Panc1 (cell line): ENCODE measurements at regions not wholly inside any gene's neighbourhood (a gene's known extent, or its start where the extent isn't known, plus 50 kb on each side); places are given as distances from the start of the nearest gene placed in this dataset.

Experiments used
- ATAC-seq: fragments of 200-7000 bp; cut with Tn5 transposase; 2 replicates; pipeline ENCODE4 v1.9.1; 2020; ENCODE audit warnings: mild to moderate bottlenecking, moderate library complexity
- BruUV-seq: library from RNA; stranded (reverse); fragments of 400-500 nt; replicated peaks from 2 replicates; lab custom pipeline; 2021; lab: Mats Ljungman, UMichigan
- CTCF ChIA-PET: fragments of 300-600 bp; sonication (Branson Sonifier 250); formaldehyde crosslinking; loops from one replicate; lab custom pipeline; 2022; ENCODE audit warnings: antibody characterized with exemption; lab: Charles Lee
- POLR2A ChIA-PET: fragments of 300-600 bp; sonication (Branson Sonifier 250); formaldehyde crosslinking; loops from one replicate; lab custom pipeline; 2022; ENCODE audit warnings: antibody characterized with exemption; lab: Charles Lee
- DNase-seq: peaks from one replicate; pipeline ENCODE4 v3.0.0-alpha.2; 2010; ENCODE audit warnings: low read depth, low spot score
- H3K27ac ChIP-seq: 2 replicates; pipeline ENCODE4 v1.5.1; 2011; ENCODE audit warnings: mild to moderate bottlenecking, low read length, inconsistent platforms
- H3K27me3 ChIP-seq: fragments of 200-500 bp; sonication (Bioruptor generic); 2 replicates; pipeline ENCODE4 v1.6.0; 2014; ENCODE audit warnings: low read length, inconsistent platforms; ENCODE audit not compliant: control insufficient read depth, insufficient read depth
- H3K36me3 ChIP-seq: fragments of 200-500 bp; sonication (Bioruptor generic); 2 replicates; pipeline ENCODE4 v1.5.1; 2014; ENCODE audit warnings: inconsistent platforms, mild to moderate bottlenecking, low read length, moderate library complexity; ENCODE audit not compliant: control insufficient read depth, insufficient read depth
- H3K4me1 ChIP-seq: 2 replicates; pipeline ENCODE4 v1.5.1; 2011; ENCODE audit warnings: inconsistent platforms, mild to moderate bottlenecking, low read length, moderate library complexity; ENCODE audit not compliant: control insufficient read depth, insufficient read depth
- H3K4me3 ChIP-seq, 2 experiments: 2 replicates each; pipeline ENCODE4 v1.5.1; 2011 to 2012; ENCODE audit warnings: low read depth in 2 of 2, low read length in 2 of 2, mild to moderate bottlenecking in 2 of 2, inconsistent platforms in 1 of 2, moderate library complexity in 1 of 2
- H3K9me3 ChIP-seq: fragments of 200-500 bp; sonication (Bioruptor generic); 2 replicates; pipeline ENCODE4 v1.5.1; 2014; ENCODE audit warnings: low read depth, mild to moderate bottlenecking, inconsistent platforms, low read length, moderate library complexity; ENCODE audit not compliant: control insufficient read depth, insufficient read depth
- CTCF ChIP-seq: fragments of 450-650 bp; IDR thresholded peaks from 2 replicates; pipeline ENCODE4 v1.5.1; 2017; ENCODE audit warnings: mild to moderate bottlenecking
- POLR2AphosphoS5 ChIP-seq: IDR thresholded peaks from 2 replicates; pipeline ENCODE4 v1.6.1; 2012; ENCODE audit warnings: mild to moderate bottlenecking, low read depth, low read length, moderate library complexity
- REST ChIP-seq, 2 experiments: IDR thresholded peaks; 2 replicates each; pipeline ENCODE4 v1.6.1; 2011 to 2012; ENCODE audit warnings: low read depth in 2 of 2, control low read depth in 1 of 2, low read length in 1 of 2, mild to moderate bottlenecking in 1 of 2, moderate library complexity in 1 of 2; ENCODE audit not compliant: insufficient read depth in 1 of 2
- SIN3A ChIP-seq: IDR thresholded peaks from 2 replicates; pipeline ENCODE4 v1.6.1; 2012; ENCODE audit warnings: low read depth, mild to moderate bottlenecking, low read length, moderate library complexity, borderline replicate concordance; ENCODE audit not compliant: insufficient read depth
- TCF7L2 ChIP-seq: IDR thresholded peaks from 2 replicates; pipeline ENCODE4 v1.6.1; 2011; ENCODE audit warnings: mild to moderate bottlenecking, low read depth, low read length, inconsistent platforms
- in situ Hi-C: cut with HindIII; loops from 2 replicates; pipeline ENCODE4 v1.10.0; 2016; ENCODE audit warnings: low sequenced_read_pairs, low pct_unique_long_range_greater_than_20kb
- intact Hi-C: fragments of 100-400 bp; cut with micrococcal nuclease; formaldehyde crosslinking; loops from one replicate; pipeline ENCODE4 v1.10.0; 2022; ENCODE audit not compliant: unreplicated experiment

- in situ Hi-C loops, result no loop called here
- Histone ChIP-seq H3K4me3 (no peak overlapping the region), H3K4me1 (no peaks in the 10 kb centered on the region), H3K36me3 (no peaks in the 10 kb centered on the region), H3K27ac (no peak overlapping the region), H3K27me3 (no peaks in the 10 kb centered on the region), H3K9me3 (no peaks in the 10 kb centered on the region)
- ATAC-seq (no peak), DNase-seq (no peak)
- ChIA-PET POLR2A (no interaction called here), CTCF (no interaction called here)
- no TSS peak for BruUV-seq
- TF ChIP-seq CTCF (no peak), REST (IDR thresholded peaks at IDR 0.05; ENCODE audit: insufficient read depth in 1 of 2, low read depth in 2 of 2, low read length in 1 of 2) (no peak), POLR2AphosphoS5 (no peak), TCF7L2 (no peak), SIN3A (no peak)
- intact Hi-C loops, result loop anchor here (10.0 kb wide), 1 partner anchor 157 kb away; no protein-coding TSS in a partner anchor
These were observed 221.9 kb downstream of the TSN start for GRCh38 chr2:121977326-121977725.

GRCh38 chr2:121992700-121993099 is 237.2 kb downstream of the TSN start:
- DNase-seq (no peak), ATAC-seq (no peak)
- ChIA-PET POLR2A (no interaction called here), CTCF (no interaction called here)
- Histone ChIP-seq H3K36me3 (no peaks in the 10 kb centered on the region), H3K9me3 (no peaks in the 10 kb centered on the region), H3K27ac (no peak overlapping the region), H3K27me3 (no peaks in the 10 kb centered on the region; the same call in 1 of the 2 replicates), H3K4me3 (no peak overlapping the region), H3K4me1 (no peaks in the 10 kb centered on the region)
- intact Hi-C loops, result no loop called here
- TF ChIP-seq SIN3A (no peak), REST (IDR thresholded peaks at IDR 0.05; ENCODE audit: insufficient read depth in 1 of 2, low read depth in 2 of 2, low read length in 1 of 2) (no peak), TCF7L2 (no peak), CTCF (no peak), POLR2AphosphoS5 (no peak)
- in situ Hi-C loops, result no loop called here
- BruUV-seq, result no TSS peak
